SK-N-SH treated with all-trans-retinoic acid at 6 μM for 48 hours (cell line): ENCODE measurements at regions not wholly inside any gene's neighbourhood (a gene's known extent, or its start where the extent isn't known, plus 50 kb on each side); places are given as distances from the start of the nearest gene placed in this dataset.

ENCODE experiments used
- ATAC-seq: fragments of 200-7000 bp; cut with Tn5 transposase; 3 replicates; pipeline ENCODE4 v1.9.1; 2020; ENCODE audit warnings: mild to moderate bottlenecking, moderate library complexity
- ARNTL ChIP-seq: fragments of 450-650 bp; formaldehyde crosslinking; IDR thresholded peaks from 2 replicates; pipeline ENCODE4 v1.5.0; 2020; ENCODE audit warnings: low read depth, mild to moderate bottlenecking, moderate library complexity, borderline replicate concordance
- BACH2 ChIP-seq: fragments of 250-450 bp; sonication (Bioruptor Pico); IDR thresholded peaks from 2 replicates; pipeline ENCODE4 v1.9.0; 2021; ENCODE audit warnings: mild to moderate bottlenecking, borderline replicate concordance
- CREB5 ChIP-seq: fragments of 250-450 bp; sonication (Bioruptor Pico); IDR thresholded peaks from 2 replicates; pipeline ENCODE4 v1.5.1; 2020; ENCODE audit warnings: low read depth, mild to moderate bottlenecking, moderate library complexity
- CSDC2 ChIP-seq: fragments of 250-450 bp; sonication (Bioruptor Pico); IDR thresholded peaks from 2 replicates; pipeline ENCODE4 v1.5.0; 2020; ENCODE audit warnings: mild to moderate bottlenecking, moderate library complexity
- CSRNP3 ChIP-seq: fragments of 250-450 bp; sonication (Bioruptor Pico); IDR thresholded peaks from 2 replicates; pipeline ENCODE4 v1.5.1; 2021; ENCODE audit warnings: mild to moderate bottlenecking, moderate library complexity
- ESRRG ChIP-seq: fragments of 250-450 bp; sonication (Bioruptor Pico); IDR thresholded peaks from 2 replicates; pipeline ENCODE4 v1.6.1; 2021; ENCODE audit warnings: mild to moderate bottlenecking
- GLIS3 ChIP-seq: fragments of 250-450 bp; sonication (Bioruptor Pico); IDR thresholded peaks from 2 replicates; pipeline ENCODE4 v1.5.0; 2020; ENCODE audit warnings: mild to moderate bottlenecking, moderate library complexity
- OSR1 ChIP-seq: fragments of 250-450 bp; sonication (Bioruptor Pico); IDR thresholded peaks from 2 replicates; pipeline ENCODE4 v1.8.0; 2022; ENCODE audit warnings: moderate library complexity, mild to moderate bottlenecking, inconsistent platforms
- PATZ1 ChIP-seq: fragments of 250-450 bp; sonication (Bioruptor Pico); IDR thresholded peaks from 2 replicates; pipeline ENCODE4 v1.8.0; 2020; ENCODE audit warnings: mild to moderate bottlenecking, moderate library complexity, borderline replicate concordance
- POU6F1 ChIP-seq: fragments of 250-450 bp; sonication (Bioruptor Pico); IDR thresholded peaks from 2 replicates; pipeline ENCODE4 v1.8.0; 2021; ENCODE audit warnings: low read depth, mild to moderate bottlenecking, moderate library complexity, borderline replicate concordance
- PPARA ChIP-seq: fragments of 250-450 bp; sonication (Bioruptor Pico); IDR thresholded peaks from 2 replicates; pipeline ENCODE4 v1.5.0; 2020; ENCODE audit warnings: mild to moderate bottlenecking, borderline replicate concordance
- SNAI2 ChIP-seq: fragments of 250-450 bp; sonication (Bioruptor Pico); IDR thresholded peaks from 2 replicates; pipeline ENCODE4 v1.5.0; 2020; ENCODE audit warnings: mild to moderate bottlenecking, moderate library complexity
- TCF4 ChIP-seq: fragments of 250-450 bp; sonication (Bioruptor Pico); IDR thresholded peaks from 2 replicates; pipeline ENCODE4 v1.8.0; 2021; ENCODE audit warnings: mild to moderate bottlenecking, moderate library complexity, borderline replicate concordance
- TOX ChIP-seq: fragments of 250-450 bp; sonication (Bioruptor Pico); IDR thresholded peaks from 2 replicates; pipeline ENCODE4 v1.8.0; 2021; ENCODE audit warnings: mild to moderate bottlenecking, moderate library complexity, borderline replicate concordance
- TSHZ2 ChIP-seq: fragments of 250-450 bp; sonication (Bioruptor Pico); IDR thresholded peaks from 2 replicates; pipeline ENCODE4 v1.5.0; 2020; ENCODE audit warnings: mild to moderate bottlenecking, moderate library complexity
- ZFP3 ChIP-seq: fragments of 250-450 bp; sonication (Bioruptor Pico); IDR thresholded peaks from 2 replicates; pipeline ENCODE4 v1.5.0; 2020; ENCODE audit warnings: mild to moderate bottlenecking, moderate library complexity
- ZFP30 ChIP-seq: fragments of 450-650 bp; formaldehyde crosslinking; IDR thresholded peaks from 2 replicates; pipeline ENCODE4 v1.5.0; 2022; ENCODE audit warnings: mild to moderate bottlenecking, moderate library complexity
- ZNF565 ChIP-seq: fragments of 450-650 bp; formaldehyde crosslinking; conservative IDR thresholded peaks from 2 replicates; pipeline ENCODE4 v1.5.0; 2020; ENCODE audit warnings: low read depth, mild to moderate bottlenecking, moderate library complexity
- ZNF70 ChIP-seq: fragments of 450-650 bp; formaldehyde crosslinking; IDR thresholded peaks from 2 replicates; pipeline ENCODE4 v1.5.0; 2020; ENCODE audit warnings: mild to moderate bottlenecking, moderate library complexity
- ZNF8 ChIP-seq: fragments of 450-650 bp; formaldehyde crosslinking; IDR thresholded peaks from 2 replicates; pipeline ENCODE4 v1.5.0; 2020; ENCODE audit warnings: mild to moderate bottlenecking, moderate library complexity

GRCh38 chr20:22901164-22901563, 133.9 kb upstream of the SSTR4 start (continued):
- no peak for TF ChIP-seq ESRRG
- TF ChIP-seq SNAI2: no peak
- TF ChIP-seq TOX: no peak
- TF ChIP-seq GLIS3 (CRISPR knock-in tag): no peak
- no peak for TF ChIP-seq ZNF565

- ATAC-seq: no peak
These were observed 133.2 kb upstream of the SSTR4 start for GRCh38 chr20:22901921-22902320.

More at GRCh38 chr20:22901921-22902320, 133.2 kb upstream of the SSTR4 start:
- no peak for TF ChIP-seq ZFP3 (CRISPR knock-in tag)
- no peak for TF ChIP-seq CSDC2 (CRISPR knock-in tag)
- no peak for TF ChIP-seq TOX
- TF ChIP-seq TSHZ2: no peak
- no peak for TF ChIP-seq ZFP30 (CRISPR knock-in tag)
- no peak for TF ChIP-seq CSRNP3 (CRISPR knock-in tag)
- no peak for TF ChIP-seq ZNF565
- TF ChIP-seq PATZ1: no peak
- TF ChIP-seq ZNF8 (CRISPR knock-in tag): no peak
- no peak for TF ChIP-seq SNAI2
- no peak for TF ChIP-seq ARNTL (CRISPR knock-in tag)
- no peak for TF ChIP-seq ZNF70
- TF ChIP-seq PPARA (CRISPR knock-in tag): no peak
- no peak for TF ChIP-seq POU6F1 (CRISPR knock-in tag)
- TF ChIP-seq TCF4: no peak
- TF ChIP-seq CREB5 (CRISPR knock-in tag): no peak
- no peak for TF ChIP-seq OSR1 (CRISPR knock-in tag)
- no peak for TF ChIP-seq BACH2 (CRISPR knock-in tag)
- no peak for TF ChIP-seq ESRRG
